GM20431 (cell line): ENCODE measurements at regions not wholly inside any gene's neighbourhood (a gene's known extent, or its start where the extent isn't known, plus 50 kb on each side); places are given as distances from the start of the nearest gene placed in this dataset.

Source experiments
- in situ Hi-C: fragments of 300-500 bp; cut with MseI, MboI; formaldehyde crosslinking; loops from one replicate; pipeline ENCODE4 v1.15.0; 2020; ENCODE audit warnings: low sequenced_read_pairs; ENCODE audit not compliant: unreplicated experiment

GRCh38 chr15:31216215-31216911 lies 110.3 kb upstream of the KLF13 start:
- in situ Hi-C loops: loop anchor here (25.0 kb wide), 1 partner anchor 271 kb away; no protein-coding TSS in a partner anchor

- in situ Hi-C loops: loop anchor here (25.0 kb wide), 1 partner anchor 270 kb away; no protein-coding TSS in a partner anchor
These were observed 109.6 kb upstream of the KLF13 start for GRCh38 chr15:31217067-31217466.

- in situ Hi-C loops: loop anchor here (25.0 kb wide), 1 partner anchor 270 kb away; no protein-coding TSS in a partner anchor
These were observed 108.9 kb upstream of the KLF13 start for GRCh38 chr15:31217566-31218270.

GRCh38 chr15:31219221-31219620 lies 107.4 kb upstream of the KLF13 start:
- in situ Hi-C loops: loop anchor here (25.0 kb wide), 1 partner anchor 268 kb away; no protein-coding TSS in a partner anchor

- in situ Hi-C loops: loop anchor here (25.0 kb wide), 1 partner anchor 265 kb away; no protein-coding TSS in a partner anchor
These were observed 104.6 kb upstream of the KLF13 start for GRCh38 chr15:31221936-31222515.

GRCh38 chr15:31222773-31223341 lies 103.8 kb upstream of the KLF13 start:
- in situ Hi-C loops: loop anchor here (25.0 kb wide), 1 partner anchor 264 kb away; no protein-coding TSS in a partner anchor

GRCh38 chr15:31223478-31224350 lies 102.9 kb upstream of the KLF13 start:
- in situ Hi-C loops: loop anchor here (25.0 kb wide), 1 partner anchor 264 kb away; no protein-coding TSS in a partner anchor

GRCh38 chr15:31224661-31225060 lies 102.0 kb upstream of the KLF13 start:
- in situ Hi-C loops: loop anchor here (25.0 kb wide), 1 partner anchor 263 kb away; no protein-coding TSS in a partner anchor

- in situ Hi-C loops: no loop called here
These were observed 101.2 kb upstream of the KLF13 start for GRCh38 chr15:31225356-31225955.

- in situ Hi-C loops: no loop called here
These were observed 100.6 kb upstream of the KLF13 start for GRCh38 chr15:31226021-31226420.

GRCh38 chr15:31227235-31227634 lies 99.4 kb upstream of the KLF13 start:
- in situ Hi-C loops: no loop called here

- in situ Hi-C loops: no loop called here
These were observed 98.6 kb upstream of the KLF13 start for GRCh38 chr15:31228011-31228484.

GRCh38 chr15:31228980-31229826 lies 97.4 kb upstream of the KLF13 start:
- in situ Hi-C loops: no loop called here

GRCh38 chr15:31230630-31231485 lies 95.8 kb upstream of the KLF13 start:
- in situ Hi-C loops: no loop called here

- in situ Hi-C loops: no loop called here
These were observed 91.8 kb upstream of the KLF13 start for GRCh38 chr15:31234815-31235214.

GRCh38 chr15:31235311-31236183 lies 91.1 kb upstream of the KLF13 start:
- in situ Hi-C loops: no loop called here
